Left ventricle myocardium inferior (tissue), 1 donor: ENCODE measurements at regions not wholly inside any gene's neighbourhood (a gene's known extent, or its start where the extent isn't known, plus 50 kb on each side); places are given as distances from the start of the nearest gene placed in this dataset.

Experiments used
- DNase-seq: peaks from one replicate; pipeline ENCODE4 v3.0.0-alpha.2; 2020
- H3K27ac ChIP-seq: fragments of 200-600 bp; replicated peaks from 2 replicates; pipeline ENCODE4 v1.8.0; 2021
- H3K27me3 ChIP-seq: fragments of 200-600 bp; 2 replicates; pipeline ENCODE4 v1.8.0; 2021; ENCODE audit warnings: low read depth
- H3K36me3 ChIP-seq: fragments of 200-600 bp; 2 replicates; pipeline ENCODE4 v1.8.0; 2021
- H3K4me1 ChIP-seq: fragments of 200-600 bp; 2 replicates; pipeline ENCODE4 v1.8.0; 2021
- H3K4me3 ChIP-seq: fragments of 200-600 bp; 2 replicates; pipeline ENCODE4 v1.8.0; 2021; ENCODE audit warnings: mild to moderate bottlenecking, moderate library complexity
- H3K9me3 ChIP-seq: fragments of 200-600 bp; replicated peaks from 2 replicates; pipeline ENCODE4 v1.8.0; 2021
- intact Hi-C: fragments of 100-400 bp; cut with micrococcal nuclease; formaldehyde crosslinking; loops from one replicate; pipeline ENCODE4 v1.11.0; 2022
- TF ChIP-seq, protein P1 (sequence below): fragments of 200-600 bp; IDR thresholded peaks from 2 replicates; pipeline ENCODE4 v1.8.0; 2021; ENCODE audit warnings: antibody characterized with exemption, mild to moderate bottlenecking, borderline replicate concordance
- donor health status: DM: no; HTN: yes; CAD: no; lungs with severe emphysema.

GRCh38 chr7:79973455-79973854, 161.2 kb upstream of the GNAI1 start:
- Histone ChIP-seq H3K4me1 (no peaks in the 10 kb centered on the region), H3K27me3 (no peaks in the 10 kb centered on the region), H3K9me3 (no peaks in the 10 kb centered on the region), H3K36me3 (no peaks in the 10 kb centered on the region), H3K4me3 (no peak overlapping the region), H3K27ac (no peak overlapping the region)
- intact Hi-C loops, result no loop called here
- no peak for DNase-seq
- TF ChIP-seq, protein P1, sequence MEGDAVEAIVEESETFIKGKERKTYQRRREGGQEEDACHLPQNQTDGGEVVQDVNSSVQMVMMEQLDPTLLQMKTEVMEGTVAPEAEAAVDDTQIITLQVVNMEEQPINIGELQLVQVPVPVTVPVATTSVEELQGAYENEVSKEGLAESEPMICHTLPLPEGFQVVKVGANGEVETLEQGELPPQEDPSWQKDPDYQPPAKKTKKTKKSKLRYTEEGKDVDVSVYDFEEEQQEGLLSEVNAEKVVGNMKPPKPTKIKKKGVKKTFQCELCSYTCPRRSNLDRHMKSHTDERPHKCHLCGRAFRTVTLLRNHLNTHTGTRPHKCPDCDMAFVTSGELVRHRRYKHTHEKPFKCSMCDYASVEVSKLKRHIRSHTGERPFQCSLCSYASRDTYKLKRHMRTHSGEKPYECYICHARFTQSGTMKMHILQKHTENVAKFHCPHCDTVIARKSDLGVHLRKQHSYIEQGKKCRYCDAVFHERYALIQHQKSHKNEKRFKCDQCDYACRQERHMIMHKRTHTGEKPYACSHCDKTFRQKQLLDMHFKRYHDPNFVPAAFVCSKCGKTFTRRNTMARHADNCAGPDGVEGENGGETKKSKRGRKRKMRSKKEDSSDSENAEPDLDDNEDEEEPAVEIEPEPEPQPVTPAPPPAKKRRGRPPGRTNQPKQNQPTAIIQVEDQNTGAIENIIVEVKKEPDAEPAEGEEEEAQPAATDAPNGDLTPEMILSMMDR, result no peak

- no peaks in the 10 kb centered on the region for H3K36me3 ChIP-seq
- no peaks in the 10 kb centered on the region for H3K4me1 ChIP-seq
- H3K4me3 ChIP-seq, result no peak overlapping the region
- H3K27me3 ChIP-seq, result no peaks in the 10 kb centered on the region
- no peak for DNase-seq
- H3K27ac ChIP-seq, result no peak overlapping the region
- intact Hi-C loops, result no loop called here
- H3K9me3 ChIP-seq, result no peaks in the 10 kb centered on the region
- TF ChIP-seq, protein P1, result no peak
These were observed 163.6 kb upstream of the GNAI1 start for GRCh38 chr7:79971058-79971457.

DNA sequence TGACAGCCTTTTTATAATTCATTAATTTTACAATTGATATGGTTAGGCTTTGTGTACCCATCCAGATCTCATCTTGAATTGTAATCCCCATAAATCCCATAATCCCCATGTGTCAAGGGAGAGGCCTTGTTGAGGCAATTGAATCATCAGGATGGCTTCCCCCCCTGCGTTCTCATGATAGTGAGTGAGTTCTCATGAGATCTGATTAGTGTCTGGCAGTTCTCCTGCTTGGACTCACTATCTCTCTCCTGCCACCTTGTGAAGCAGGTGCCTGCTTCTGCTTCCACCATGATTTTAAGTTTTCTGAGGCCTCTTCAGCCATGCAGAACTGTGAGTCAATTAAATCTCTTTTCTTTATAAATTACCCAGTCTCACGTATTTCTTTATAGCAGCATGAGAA, 165.7 kb upstream of the GNAI1 start:
- TF ChIP-seq, protein P1, result no peak
- intact Hi-C loops, result no loop called here

GRCh38 chr7:79968077-79968648, 166.5 kb upstream of the GNAI1 start:
- no peak overlapping the region for H3K4me3 ChIP-seq
- no peaks in the 10 kb centered on the region for H3K27me3 ChIP-seq
- no peaks in the 10 kb centered on the region for H3K4me1 ChIP-seq
- TF ChIP-seq, protein P1, result no peak
- H3K36me3 ChIP-seq, result no peaks in the 10 kb centered on the region
- no peak overlapping the region for H3K27ac ChIP-seq
- intact Hi-C loops, result no loop called here
- no peaks in the 10 kb centered on the region for H3K9me3 ChIP-seq
- DNase-seq, result no peak

More for the DNA sequence above, 165.7 kb upstream of the GNAI1 start:
- DNase-seq, result no peak
- Histone ChIP-seq H3K4me3 (no peak overlapping the region), H3K4me1 (no peaks in the 10 kb centered on the region), H3K9me3 (no peaks in the 10 kb centered on the region), H3K27ac (no peak overlapping the region), H3K27me3 (no peaks in the 10 kb centered on the region), H3K36me3 (no peaks in the 10 kb centered on the region)

DNA sequence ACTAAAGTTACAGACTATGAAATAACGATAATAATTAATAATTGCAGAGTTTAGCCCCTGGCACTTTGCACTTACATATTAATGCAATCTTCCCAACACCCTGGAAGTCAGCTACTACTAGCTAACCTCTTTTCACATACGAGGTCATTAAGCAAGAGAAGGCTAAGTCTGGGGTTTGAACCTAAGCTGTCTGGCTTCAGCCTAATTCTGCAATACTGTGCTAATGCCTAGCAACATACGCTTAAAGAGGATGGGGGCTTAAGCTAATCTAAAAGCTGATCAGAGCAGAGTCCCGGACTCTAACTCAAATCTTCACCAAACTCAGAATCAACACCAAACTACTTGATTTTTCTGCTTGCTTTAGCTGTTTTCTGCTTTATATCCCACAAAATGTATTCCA, 168.7 kb upstream of the GNAI1 start:
- Histone ChIP-seq H3K4me3 (no peak overlapping the region), H3K4me1 (no peaks in the 10 kb centered on the region), H3K36me3 (no peaks in the 10 kb centered on the region), H3K9me3 (no peaks in the 10 kb centered on the region), H3K27me3 (no peaks in the 10 kb centered on the region), H3K27ac (no peak overlapping the region)
- intact Hi-C loops, result no loop called here
- TF ChIP-seq, protein P1, result no peak
- DNase-seq, result no peak
